Fibroblast of lung (primary cell): ENCODE measurements at regions not wholly inside any gene's neighbourhood (a gene's known extent, or its start where the extent isn't known, plus 50 kb on each side); places are given as distances from the start of the nearest gene placed in this dataset.

ENCODE experiments used
- DNase-seq, 2 donors: peaks; one replicate each; pipeline versions ENCODE4 v3.0.0 to v3.0.0-alpha.2; 2010; ENCODE audit warnings: low read depth in 2 of 2
- H2AFZ ChIP-seq: 2 replicates; pipeline ENCODE4 v1.5.1; 2012; ENCODE audit warnings: low read length, control low read depth, inconsistent platforms
- H3K27ac ChIP-seq: 2 replicates; pipeline ENCODE4 v1.5.1; 2011; ENCODE audit warnings: low read length, control low read depth; ENCODE audit not compliant: insufficient read depth
- H3K27me3 ChIP-seq: 2 replicates; pipeline ENCODE4 v1.5.1; 2011; ENCODE audit warnings: mild to moderate bottlenecking, low read length; ENCODE audit not compliant: control insufficient read depth, insufficient read depth
- H3K36me3 ChIP-seq: 2 replicates; pipeline ENCODE4 v1.5.1; 2011; ENCODE audit warnings: low read length; ENCODE audit not compliant: control insufficient read depth, insufficient read depth
- H3K4me1 ChIP-seq: 2 replicates; pipeline ENCODE4 v1.5.1; 2011; ENCODE audit warnings: low read length; ENCODE audit not compliant: control insufficient read depth, insufficient read depth; ENCODE audit errors: extremely low read depth
- H3K4me2 ChIP-seq: 2 replicates; pipeline ENCODE4 v1.5.1; 2011; ENCODE audit warnings: low read length, control low read depth; ENCODE audit not compliant: insufficient read depth; ENCODE audit errors: extremely low read depth
- H3K4me3 ChIP-seq, 4 experiments: fragments of 200-600 bp in 1 of 4; sonication (generic) in 1 of 4; replicated peaks in 1 of 4; 2 replicates each; pipeline ENCODE4 v1.5.1; 2011 to 2016; ENCODE audit warnings: low read length in 4 of 4, low read depth in 3 of 4, mild to moderate bottlenecking in 3 of 4, control low read depth in 2 of 4, inconsistent platforms in 1 of 4, mixed read lengths in 1 of 4; ENCODE audit not compliant: insufficient read depth in 1 of 4; ENCODE audit errors: control extremely low read depth in 1 of 4
- H3K79me2 ChIP-seq: 2 replicates; pipeline ENCODE4 v1.5.1; 2012; ENCODE audit warnings: mild to moderate bottlenecking, low read length, inconsistent platforms; ENCODE audit not compliant: control insufficient read depth, insufficient read depth
- H3K9ac ChIP-seq: 2 replicates; pipeline ENCODE4 v1.5.1; 2011; ENCODE audit warnings: mild to moderate bottlenecking, low read length, control low read depth; ENCODE audit not compliant: insufficient read depth
- H3K9me3 ChIP-seq: 2 replicates; pipeline ENCODE4 v1.5.1; 2012; ENCODE audit warnings: low read depth, low read length; ENCODE audit not compliant: control insufficient read depth, insufficient read depth
- H4K20me1 ChIP-seq: 2 replicates; pipeline ENCODE4 v1.5.1; 2011; ENCODE audit warnings: low read length; ENCODE audit not compliant: control insufficient read depth, insufficient read depth; ENCODE audit errors: extremely low read depth
- EZH2 ChIP-seq: IDR thresholded peaks from 2 replicates; pipeline ENCODE4 v1.5.1; 2012; ENCODE audit warnings: low read length, control low read depth, mild to moderate bottlenecking; ENCODE audit errors: missing control alignments
- TF ChIP-seq, protein P1 (sequence below), 2 donors: IDR thresholded peaks in 1 of 2; conservative IDR thresholded peaks in 1 of 2; 1 replicate in 1 of 2; 2 replicates in 1 of 2; pipeline ENCODE4 v1.5.1; 2011 to 2012; ENCODE audit warnings: low read length in 2 of 2, control low read depth in 1 of 2, inconsistent platforms in 1 of 2, low read depth in 1 of 2, mild to moderate bottlenecking in 1 of 2

DNA sequence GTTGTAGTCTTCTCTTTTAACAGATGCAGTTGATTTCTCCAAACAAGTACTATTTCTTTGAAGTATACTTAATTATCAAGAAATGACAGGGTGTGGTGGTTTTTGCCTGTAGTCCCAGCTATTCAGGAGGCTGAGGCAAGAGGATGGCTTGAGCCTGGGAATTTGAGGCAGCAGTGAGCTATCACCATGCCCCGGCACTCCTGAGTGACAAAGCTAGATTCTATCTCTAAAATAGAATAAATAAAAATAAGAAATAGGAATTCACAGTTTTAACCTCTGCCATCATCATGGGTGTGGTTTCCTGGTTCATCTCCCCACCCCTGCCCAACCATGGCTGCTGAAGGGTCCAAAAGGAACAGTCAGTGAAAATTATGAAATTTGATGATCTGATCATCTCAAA, 290.2 kb upstream of the FLRT2 start:
- no peak for TF ChIP-seq EZH2
- H3K4me1 ChIP-seq = no peaks in the 10 kb centered on the region
- H2AFZ ChIP-seq = no peak overlapping the region
- no peak overlapping the region for H3K27ac ChIP-seq
- H3K4me3 ChIP-seq = no peak overlapping the region
- no peaks in the 10 kb centered on the region for H3K36me3 ChIP-seq
- no peaks in the 10 kb centered on the region for H3K79me2 ChIP-seq
- DNase-seq = no peak
- H3K9ac ChIP-seq = no peak overlapping the region
- no peaks in the 10 kb centered on the region for H3K9me3 ChIP-seq
- no peaks in the 10 kb centered on the region for H3K27me3 ChIP-seq
- H3K4me2 ChIP-seq = no peak overlapping the region
- H4K20me1 ChIP-seq = no peaks in the 10 kb centered on the region

- Histone ChIP-seq H3K9me3 (no peaks in the 10 kb centered on the region), H3K27me3 (no peaks in the 10 kb centered on the region), H3K36me3 (no peaks in the 10 kb centered on the region), H3K4me2 (no peak overlapping the region), H3K79me2 (no peaks in the 10 kb centered on the region), H3K4me3 (no peak overlapping the region), H4K20me1 (no peaks in the 10 kb centered on the region), H3K4me1 (no peaks in the 10 kb centered on the region), H3K27ac (no peak overlapping the region), H2AFZ (no peak overlapping the region), H3K9ac (no peak overlapping the region)
- no peak for TF ChIP-seq EZH2
- TF ChIP-seq, protein P1, sequence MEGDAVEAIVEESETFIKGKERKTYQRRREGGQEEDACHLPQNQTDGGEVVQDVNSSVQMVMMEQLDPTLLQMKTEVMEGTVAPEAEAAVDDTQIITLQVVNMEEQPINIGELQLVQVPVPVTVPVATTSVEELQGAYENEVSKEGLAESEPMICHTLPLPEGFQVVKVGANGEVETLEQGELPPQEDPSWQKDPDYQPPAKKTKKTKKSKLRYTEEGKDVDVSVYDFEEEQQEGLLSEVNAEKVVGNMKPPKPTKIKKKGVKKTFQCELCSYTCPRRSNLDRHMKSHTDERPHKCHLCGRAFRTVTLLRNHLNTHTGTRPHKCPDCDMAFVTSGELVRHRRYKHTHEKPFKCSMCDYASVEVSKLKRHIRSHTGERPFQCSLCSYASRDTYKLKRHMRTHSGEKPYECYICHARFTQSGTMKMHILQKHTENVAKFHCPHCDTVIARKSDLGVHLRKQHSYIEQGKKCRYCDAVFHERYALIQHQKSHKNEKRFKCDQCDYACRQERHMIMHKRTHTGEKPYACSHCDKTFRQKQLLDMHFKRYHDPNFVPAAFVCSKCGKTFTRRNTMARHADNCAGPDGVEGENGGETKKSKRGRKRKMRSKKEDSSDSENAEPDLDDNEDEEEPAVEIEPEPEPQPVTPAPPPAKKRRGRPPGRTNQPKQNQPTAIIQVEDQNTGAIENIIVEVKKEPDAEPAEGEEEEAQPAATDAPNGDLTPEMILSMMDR (conservative IDR thresholded peaks at IDR 0.05 in 1 of 2, IDR thresholded peaks at IDR 0.05 in 1 of 2; ENCODE audit: low read depth in 1 of 2, low read length in 2 of 2) = no peak
- peak in 1 of 2 donors; percentile 55 for DNase-seq
These were observed 288.7 kb upstream of the FLRT2 start for GRCh38 chr14:85241022-85241855.

DNA sequence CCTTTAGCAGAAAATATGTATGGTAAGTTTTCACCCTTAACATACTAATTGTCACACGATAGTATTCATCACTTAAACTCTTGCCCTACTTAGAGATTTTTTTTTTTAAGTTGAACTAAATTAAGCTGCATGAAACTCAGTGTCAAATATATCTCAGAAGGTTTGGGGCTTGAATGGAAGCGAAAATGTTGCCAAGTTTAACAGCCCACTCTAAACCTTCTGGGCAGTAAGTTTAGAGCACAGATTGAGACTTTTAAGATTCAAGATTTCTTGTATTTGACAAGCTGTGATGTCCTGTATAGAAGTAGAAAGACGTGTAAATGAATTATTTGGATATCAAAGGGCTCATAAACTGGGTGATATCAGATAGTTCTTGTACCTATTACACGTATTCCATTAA, 287.3 kb upstream of the FLRT2 start:
- Histone ChIP-seq H4K20me1 (no peaks in the 10 kb centered on the region), H3K36me3 (no peaks in the 10 kb centered on the region), H3K27me3 (no peaks in the 10 kb centered on the region), H3K27ac (no peak overlapping the region), H3K4me3 (no peak overlapping the region), H3K4me2 (no peak overlapping the region), H3K4me1 (no peaks in the 10 kb centered on the region), H3K9ac (no peak overlapping the region), H3K79me2 (no peaks in the 10 kb centered on the region), H2AFZ (no peak overlapping the region), H3K9me3 (no peaks in the 10 kb centered on the region)
- TF ChIP-seq, protein P1 (conservative IDR thresholded peaks at IDR 0.05 in 1 of 2, IDR thresholded peaks at IDR 0.05 in 1 of 2; ENCODE audit: low read depth in 1 of 2, low read length in 2 of 2) = no peak
- TF ChIP-seq EZH2 = no peak
- DNase-seq = no peak
